ENCODE measurements at regions not wholly inside any gene's neighbourhood (a gene's known extent, or its start where the extent isn't known, plus 50 kb on each side); places are given as distances from the start of the nearest gene placed in this dataset.

DNA sequence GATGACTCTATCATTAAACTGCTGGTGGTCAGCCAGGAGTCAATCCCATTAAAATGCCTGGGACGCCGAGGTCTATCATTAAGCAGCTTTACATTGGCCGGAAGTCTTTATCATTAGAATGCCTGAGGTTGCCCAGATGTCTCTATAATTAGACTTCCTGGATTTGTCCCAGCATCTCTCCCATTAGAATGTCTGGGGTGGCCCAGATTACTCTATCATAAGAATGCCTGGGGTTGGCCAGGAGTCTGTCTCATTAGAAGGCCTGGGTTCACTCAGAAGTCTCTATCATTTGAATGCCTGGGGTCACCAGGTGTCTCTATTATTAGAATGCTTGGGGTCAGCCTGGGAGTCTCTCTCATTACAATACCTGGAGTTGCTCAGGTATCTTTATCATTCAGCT is 2227.2 kb downstream of the TP53TG3F start:
- Histone ChIP-seq H4K20me1 (replicated peaks; ENCODE audit: control insufficient read depth, insufficient read depth, low read length) (no peaks in the 10 kb centered on the region), H3K79me2 (ENCODE audit: control insufficient read depth, insufficient read depth, low read length) (no peaks in the 10 kb centered on the region), H3K27ac (ENCODE audit: extremely low read depth, low read depth, low read length) (no peak overlapping the region), H3K9me1 (ENCODE audit: control insufficient read depth, insufficient read depth, low read length) (no peaks in the 10 kb centered on the region), H3K4me2 (ENCODE audit: insufficient read depth, low read length) (no peak overlapping the region), H3K27me3 (ENCODE audit: control insufficient read depth in 2 of 2, insufficient read depth in 2 of 2, low read length in 2 of 2) (no peaks in the 10 kb centered on the region), H3K4me3 (no peak overlapping the region), H3K9me3 (replicated peaks; ENCODE audit: control insufficient read depth, insufficient read depth, low read depth, low read length) (no peaks in the 10 kb centered on the region), H3K4me1 (replicated peaks in 1 of 2; ENCODE audit: control insufficient read depth in 2 of 2, insufficient read depth in 2 of 2, low read length in 2 of 2) (no peaks in the 10 kb centered on the region), H2AFZ (ENCODE audit: low read depth, low read length) (no peak overlapping the region), H3K36me3 (ENCODE audit: control insufficient read depth, insufficient read depth, low read length) (no peaks in the 10 kb centered on the region), H3K9ac (ENCODE audit: insufficient read depth in 1 of 2, low read depth in 2 of 2, low read length in 2 of 2) (no peak overlapping the region)
- BruUV-seq (replicated peaks), result no TSS peak
- POLR2A ChIA-PET, result no interaction called here
- 2% methylated on average over 3 of the region's 3 CpGs for WGBS (ENCODE audit: insufficient coverage, low coverage, missing lambda C conversion rate)
- FAIRE-seq (no peak), DNase-seq (ENCODE audit: extremely low read depth in 1 of 4, low spot score in 3 of 4) (no peak), ATAC-seq (no peak)
- intact Hi-C loops (cut with micrococcal nuclease) (no loop called here), in situ Hi-C loops (cut with MboI) (no loop called here)
- CTCF ChIA-PET (ENCODE audit: low intra/inter-chr PET ratio), result no interaction called here
- TF ChIP-seq, protein P1, sequence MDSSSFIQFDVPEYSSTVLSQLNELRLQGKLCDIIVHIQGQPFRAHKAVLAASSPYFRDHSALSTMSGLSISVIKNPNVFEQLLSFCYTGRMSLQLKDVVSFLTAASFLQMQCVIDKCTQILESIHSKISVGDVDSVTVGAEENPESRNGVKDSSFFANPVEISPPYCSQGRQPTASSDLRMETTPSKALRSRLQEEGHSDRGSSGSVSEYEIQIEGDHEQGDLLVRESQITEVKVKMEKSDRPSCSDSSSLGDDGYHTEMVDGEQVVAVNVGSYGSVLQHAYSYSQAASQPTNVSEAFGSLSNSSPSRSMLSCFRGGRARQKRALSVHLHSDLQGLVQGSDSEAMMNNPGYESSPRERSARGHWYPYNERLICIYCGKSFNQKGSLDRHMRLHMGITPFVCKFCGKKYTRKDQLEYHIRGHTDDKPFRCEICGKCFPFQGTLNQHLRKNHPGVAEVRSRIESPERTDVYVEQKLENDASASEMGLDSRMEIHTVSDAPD (CRISPR knock-in tag; IDR thresholded peaks at IDR 0.05), result no peak
- TF ChIP-seq GATA2 (CRISPR knock-in tag; IDR thresholded peaks at IDR 0.05) (no peak), PHF21A (IDR thresholded peaks at IDR 0.05; ENCODE audit: borderline replicate concordance, low read depth) (no peak), ARID1B (IDR thresholded peaks at IDR 0.05) (no peak), SRSF1 (IDR thresholded peaks at IDR 0.05; ENCODE audit: low read depth, low read length) (no peak), ZNF589 (CRISPR knock-in tag; IDR thresholded peaks at IDR 0.05; ENCODE audit: low read depth) (no peak), MTA1 (IDR thresholded peaks at IDR 0.05; ENCODE audit: borderline replicate concordance) (no peak), PTBP1 (IDR thresholded peaks at IDR 0.05; ENCODE audit: low read depth, low read length) (no peak), ZNF232 (CRISPR knock-in tag; IDR thresholded peaks at IDR 0.05) (no peak), HDAC1 (IDR thresholded peaks at IDR 0.05) (no peak), TGIF2 (CRISPR knock-in tag; IDR thresholded peaks at IDR 0.05) (no peak), NELFE (IDR thresholded peaks at IDR 0.05; ENCODE audit: insufficient read depth, insufficient read length) (no peak), MAFK (IDR thresholded peaks at IDR 0.05; ENCODE audit: low read length) (no peak), POLR2G (IDR thresholded peaks at IDR 0.05; ENCODE audit: low read depth, low read length) (no peak)
- TF ChIP-seq, protein P2, sequence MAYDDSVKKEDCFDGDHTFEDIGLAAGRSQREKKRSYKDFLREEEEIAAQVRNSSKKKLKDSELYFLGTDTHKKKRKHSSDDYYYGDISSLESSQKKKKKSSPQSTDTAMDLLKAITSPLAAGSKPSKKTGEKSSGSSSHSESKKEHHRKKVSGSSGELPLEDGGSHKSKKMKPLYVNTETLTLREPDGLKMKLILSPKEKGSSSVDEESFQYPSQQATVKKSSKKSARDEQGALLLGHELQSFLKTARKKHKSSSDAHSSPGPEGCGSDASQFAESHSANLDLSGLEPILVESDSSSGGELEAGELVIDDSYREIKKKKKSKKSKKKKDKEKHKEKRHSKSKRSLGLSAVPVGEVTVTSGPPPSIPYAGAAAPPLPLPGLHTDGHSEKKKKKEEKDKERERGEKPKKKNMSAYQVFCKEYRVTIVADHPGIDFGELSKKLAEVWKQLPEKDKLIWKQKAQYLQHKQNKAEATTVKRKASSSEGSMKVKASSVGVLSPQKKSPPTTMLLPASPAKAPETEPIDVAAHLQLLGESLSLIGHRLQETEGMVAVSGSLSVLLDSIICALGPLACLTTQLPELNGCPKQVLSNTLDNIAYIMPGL (CRISPR knock-in tag; IDR thresholded peaks at IDR 0.05), result no peak
- TF ChIP-seq, protein P3, sequence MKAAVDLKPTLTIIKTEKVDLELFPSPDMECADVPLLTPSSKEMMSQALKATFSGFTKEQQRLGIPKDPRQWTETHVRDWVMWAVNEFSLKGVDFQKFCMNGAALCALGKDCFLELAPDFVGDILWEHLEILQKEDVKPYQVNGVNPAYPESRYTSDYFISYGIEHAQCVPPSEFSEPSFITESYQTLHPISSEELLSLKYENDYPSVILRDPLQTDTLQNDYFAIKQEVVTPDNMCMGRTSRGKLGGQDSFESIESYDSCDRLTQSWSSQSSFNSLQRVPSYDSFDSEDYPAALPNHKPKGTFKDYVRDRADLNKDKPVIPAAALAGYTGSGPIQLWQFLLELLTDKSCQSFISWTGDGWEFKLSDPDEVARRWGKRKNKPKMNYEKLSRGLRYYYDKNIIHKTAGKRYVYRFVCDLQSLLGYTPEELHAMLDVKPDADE (conservative IDR thresholded peaks at IDR 0.05; ENCODE audit: control insufficient read depth, low read depth, low read length), result no peak
- TF ChIP-seq, protein P4, sequence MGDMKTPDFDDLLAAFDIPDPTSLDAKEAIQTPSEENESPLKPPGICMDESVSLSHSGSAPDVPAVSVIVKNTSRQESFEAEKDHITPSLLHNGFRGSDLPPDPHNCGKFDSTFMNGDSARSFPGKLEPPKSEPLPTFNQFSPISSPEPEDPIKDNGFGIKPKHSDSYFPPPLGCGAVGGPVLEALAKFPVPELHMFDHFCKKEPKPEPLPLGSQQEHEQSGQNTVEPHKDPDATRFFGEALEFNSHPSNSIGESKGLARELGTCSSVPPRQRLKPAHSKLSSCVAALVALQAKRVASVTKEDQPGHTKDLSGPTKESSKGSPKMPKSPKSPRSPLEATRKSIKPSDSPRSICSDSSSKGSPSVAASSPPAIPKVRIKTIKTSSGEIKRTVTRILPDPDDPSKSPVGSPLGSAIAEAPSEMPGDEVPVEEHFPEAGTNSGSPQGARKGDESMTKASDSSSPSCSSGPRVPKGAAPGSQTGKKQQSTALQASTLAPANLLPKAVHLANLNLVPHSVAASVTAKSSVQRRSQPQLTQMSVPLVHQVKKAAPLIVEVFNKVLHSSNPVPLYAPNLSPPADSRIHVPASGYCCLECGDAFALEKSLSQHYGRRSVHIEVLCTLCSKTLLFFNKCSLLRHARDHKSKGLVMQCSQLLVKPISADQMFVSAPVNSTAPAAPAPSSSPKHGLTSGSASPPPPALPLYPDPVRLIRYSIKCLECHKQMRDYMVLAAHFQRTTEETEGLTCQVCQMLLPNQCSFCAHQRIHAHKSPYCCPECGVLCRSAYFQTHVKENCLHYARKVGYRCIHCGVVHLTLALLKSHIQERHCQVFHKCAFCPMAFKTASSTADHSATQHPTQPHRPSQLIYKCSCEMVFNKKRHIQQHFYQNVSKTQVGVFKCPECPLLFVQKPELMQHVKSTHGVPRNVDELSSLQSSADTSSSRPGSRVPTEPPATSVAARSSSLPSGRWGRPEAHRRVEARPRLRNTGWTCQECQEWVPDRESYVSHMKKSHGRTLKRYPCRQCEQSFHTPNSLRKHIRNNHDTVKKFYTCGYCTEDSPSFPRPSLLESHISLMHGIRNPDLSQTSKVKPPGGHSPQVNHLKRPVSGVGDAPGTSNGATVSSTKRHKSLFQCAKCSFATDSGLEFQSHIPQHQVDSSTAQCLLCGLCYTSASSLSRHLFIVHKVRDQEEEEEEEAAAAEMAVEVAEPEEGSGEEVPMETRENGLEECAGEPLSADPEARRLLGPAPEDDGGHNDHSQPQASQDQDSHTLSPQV (IDR thresholded peaks at IDR 0.05), result no peak

All from K562 (cell line).